ENCODE measurements at regions not wholly inside any gene's neighbourhood (a gene's known extent, or its start where the extent isn't known, plus 50 kb on each side); places are given as distances from the start of the nearest gene placed in this dataset.

DNA sequence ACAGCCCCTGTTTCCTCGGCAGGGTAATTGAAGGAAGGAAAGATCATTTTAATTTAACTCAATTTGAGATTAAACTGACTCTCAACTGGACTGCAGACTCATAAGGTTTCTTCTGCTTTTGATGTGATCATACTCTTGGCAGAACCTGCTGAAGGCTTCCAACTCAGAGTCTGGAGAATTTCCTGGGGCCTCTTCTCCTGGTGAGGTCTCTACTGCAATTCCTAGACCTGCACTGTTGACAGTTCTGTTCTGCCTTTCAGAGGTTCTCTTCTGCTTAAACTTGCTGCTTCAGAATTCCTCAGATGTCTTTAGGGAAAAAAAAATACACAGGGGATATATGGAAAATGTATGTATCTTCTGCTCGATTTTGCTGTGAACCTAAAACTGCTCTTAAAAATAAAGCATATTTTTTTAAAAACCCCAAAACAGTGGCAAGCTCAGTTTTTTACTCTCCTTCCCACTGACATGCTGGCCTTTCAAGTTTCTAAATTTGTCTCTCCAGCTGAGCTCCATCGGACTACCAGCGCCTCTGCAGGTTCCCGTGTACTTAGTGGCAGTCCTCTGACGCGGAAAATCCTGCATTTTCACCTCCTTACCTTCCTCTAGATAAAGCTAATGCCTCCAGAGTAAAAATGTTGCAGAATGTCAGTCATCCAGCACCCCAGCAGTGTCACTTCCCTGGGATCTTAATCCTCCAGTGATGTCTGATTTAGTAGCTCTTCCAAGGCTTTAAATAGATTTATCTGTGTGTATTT, 733.5 kb upstream of the SGCG start:
- H3K4me1 ChIP-seq (ENCODE audit: insufficient read depth, low read length): no peaks in the 10 kb centered on the region
- no peak overlapping the region for H3K9ac ChIP-seq (ENCODE audit: extremely low read depth, insufficient read length, low read length)
- no peak overlapping the region for H2BK5ac ChIP-seq (ENCODE audit: insufficient read length, low read length)
- no peaks in the 10 kb centered on the region for H3K79me1 ChIP-seq (ENCODE audit: insufficient read depth, low read depth, low read length, poor library complexity, severe bottlenecking)
- H3K23ac ChIP-seq (ENCODE audit: insufficient read length, low read depth, low read length): no peak overlapping the region
- no peaks in the 10 kb centered on the region for H4K20me1 ChIP-seq (ENCODE audit: control insufficient read depth, insufficient read depth, insufficient read length)
- H4K5ac ChIP-seq (ENCODE audit: insufficient read length, low read depth, low read length): no peak overlapping the region
- no peaks in the 10 kb centered on the region for H3K23me2 ChIP-seq (ENCODE audit: insufficient read length, low read depth, low read length, poor library complexity, severe bottlenecking)
- H3K27ac ChIP-seq (ENCODE audit: insufficient read length, low read depth, low read length): no peak overlapping the region
- Mint-ChIP-seq H3K27me3 (ENCODE audit: low read depth) (no peaks in the 10 kb centered on the region), H3K4me1 (peaks cover 10 to 12% of the 10 kb centered on the region in 2 experiments), H3K36me3 (ENCODE audit: insufficient read depth in 1 of 3, low read depth in 3 of 3) (no peaks in the 10 kb centered on the region), H3K4me3 (no peak overlapping the region), H3K9me3 (peaks cover 0 to 5% of the 10 kb centered on the region in 2 experiments; a peak in 3 of 5 replicates), H3K27ac (no peak overlapping the region; a peak in 2 of 7 replicates)
- H4K91ac ChIP-seq (ENCODE audit: insufficient read length, low read depth, low read length): no peak overlapping the region
- no peak overlapping the region for H2BK12ac ChIP-seq (ENCODE audit: insufficient read length, low read depth, low read length)
- no peak overlapping the region for H3K18ac ChIP-seq (ENCODE audit: insufficient read length, low read depth, low read length)
- DNase-seq: no peak
- no CpG with 5 or more reads among the region's 7 CpGs for WGBS (ENCODE audit: extremely low coverage, insufficient read length, low lambda C conversion rate)
- no peaks in the 10 kb centered on the region for H3K9me3 ChIP-seq (ENCODE audit: control insufficient read depth, low read depth, low read length)
- no peak overlapping the region for H2BK120ac ChIP-seq (ENCODE audit: low read depth, low read length, poor library complexity, severe bottlenecking)
- H3K14ac ChIP-seq (ENCODE audit: insufficient read depth, low read length): no peak overlapping the region
- H3K27me3 ChIP-seq (ENCODE audit: insufficient read depth, low read length): no peaks in the 10 kb centered on the region
- no peak overlapping the region for H2AFZ ChIP-seq (ENCODE audit: low read length)
- no peak overlapping the region for H4K8ac ChIP-seq (replicated peaks; ENCODE audit: insufficient read length, low read depth, low read length)
- H3K79me2 ChIP-seq (ENCODE audit: insufficient read depth, low read length): no peaks in the 10 kb centered on the region
- no peak overlapping the region for H2BK20ac ChIP-seq (ENCODE audit: low read depth, low read length, poor library complexity, severe bottlenecking)
- no peak overlapping the region for H2AK5ac ChIP-seq (ENCODE audit: insufficient read length, low read length)
- TF ChIP-seq CTCF (conservative IDR thresholded peaks at IDR 0.05): no peak
- H2BK15ac ChIP-seq (ENCODE audit: low read depth, low read length): no peak overlapping the region
- H3K4me2 ChIP-seq (ENCODE audit: insufficient read depth, insufficient read length, low read length): no peak overlapping the region
- no peak overlapping the region for H3K4ac ChIP-seq (ENCODE audit: low read depth, low read length)
- no peak overlapping the region for H3K56ac ChIP-seq (ENCODE audit: insufficient read length, low read depth, low read length)
- no peak overlapping the region for H3T11ph ChIP-seq (ENCODE audit: low read length)
